HG02798 (cell line): ENCODE measurements at regions not wholly inside any gene's neighbourhood (a gene's known extent, or its start where the extent isn't known, plus 50 kb on each side); places are given as distances from the start of the nearest gene placed in this dataset.

Source experiments
- ATAC-seq: cut with Tn5 transposase; IDR thresholded peaks from one replicate; pipeline ENCODE4 v1.9.1; 2021; ENCODE audit warnings: mild to moderate bottlenecking; ENCODE audit not compliant: unreplicated experiment, poor library complexity

- ATAC-seq: no peak
Observed at GRCh38 chrX:103158317-103158621, 56.6 kb upstream of the BEX4 start.

GRCh38 chrX:103157496-103158316, 57.2 kb upstream of the BEX4 start:
- ATAC-seq: peak; percentile 47

- no peak for ATAC-seq
Observed at GRCh38 chrX:103155201-103155600, 59.7 kb upstream of the BEX4 start.

- ATAC-seq: no peak
Observed at GRCh38 chrX:103153661-103154060, 60.7 kb upstream of the NXF3 start.

GRCh38 chrX:103151799-103152198, 58.9 kb upstream of the NXF3 start:
- no peak for ATAC-seq

GRCh38 chrX:103149652-103150051, 56.7 kb upstream of the NXF3 start:
- ATAC-seq: no peak

GRCh38 chrX:103148075-103148474, 55.1 kb upstream of the NXF3 start:
- no peak for ATAC-seq
